ENCODE measurements at regions not wholly inside any gene's neighbourhood (a gene's known extent, or its start where the extent isn't known, plus 50 kb on each side); places are given as distances from the start of the nearest gene placed in this dataset.
"Not testable (repeated sequence)": the region's sequence is repeated elsewhere in the genome, so short reads cannot be mapped to it uniquely, and the experiment has no call there.

GRCh38 chr20:1845163-1845523 is 50.1 kb upstream of the SIRPA start:
- FAIRE-seq = no peak

DNA sequence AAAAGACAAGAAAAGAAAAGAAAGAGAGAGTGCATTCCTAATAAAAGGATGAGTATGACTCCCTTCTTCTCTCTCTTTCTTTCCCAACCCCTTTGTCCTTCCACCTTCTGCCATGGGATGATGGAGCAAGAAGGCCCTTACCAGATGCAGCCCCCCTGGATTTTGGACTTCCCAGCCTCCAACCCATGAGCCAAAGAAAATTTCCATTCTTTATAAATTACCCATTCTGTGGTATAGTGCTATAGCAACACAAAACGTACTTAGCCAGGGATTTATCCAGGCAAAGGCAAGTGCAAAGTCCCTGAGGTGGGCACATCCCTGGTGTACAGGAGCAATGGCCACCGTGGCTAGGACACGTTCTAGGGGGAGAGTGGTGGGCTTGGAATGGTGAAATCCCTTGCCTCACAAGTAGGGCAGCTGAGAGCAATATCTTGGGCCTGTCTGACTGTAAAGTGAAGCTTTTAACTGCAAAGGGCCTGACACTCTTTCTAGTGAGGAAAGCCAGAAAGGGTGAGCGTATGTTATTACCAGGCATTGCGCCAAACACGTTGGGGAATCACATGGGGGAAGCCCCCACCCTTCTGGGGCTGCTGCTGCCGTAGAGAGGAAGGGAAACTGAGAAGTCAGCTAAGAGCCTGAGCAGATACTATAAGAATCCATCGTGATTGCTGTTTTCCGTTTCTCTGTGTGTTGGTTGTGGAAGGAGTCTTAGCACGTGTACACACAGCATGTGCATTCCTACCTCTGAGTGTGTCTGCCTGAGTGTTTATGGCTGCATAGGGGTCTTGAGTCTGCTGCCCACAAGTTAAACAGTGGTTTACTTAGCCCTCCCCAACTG is 50.7 kb upstream of the SIRPA start:
- FAIRE-seq (no peak), DNase-seq (ENCODE audit: low spot score) (no peak)

More at GRCh38 chr20:1845163-1845523, 50.1 kb upstream of the SIRPA start:
- no peak for DNase-seq (ENCODE audit: low spot score)

GRCh38 chr20:1842281-1842680 is 52.9 kb upstream of the SIRPA start:
- FAIRE-seq = no peak

GRCh38 chr20:1841554-1842140 is 53.6 kb upstream of the SIRPA start:
- no peak for DNase-seq (ENCODE audit: low spot score)
- FAIRE-seq = no peak

More at GRCh38 chr20:1842281-1842680, 52.9 kb upstream of the SIRPA start:
- DNase-seq (ENCODE audit: low spot score) = no peak

GRCh38 chr20:1840817-1841553 is 54.2 kb upstream of the SIRPA start:
- no peak for FAIRE-seq
- no peak for DNase-seq (ENCODE audit: low spot score)

GRCh38 chr20:1839376-1840317 is 55.6 kb upstream of the SIRPA start:
- DNase-seq (ENCODE audit: low spot score); FAIRE-seq: not testable (repeated sequence)

- FAIRE-seq = no peak
- DNase-seq (ENCODE audit: low spot score) = no peak
These were observed 56.5 kb upstream of the SIRPA start for GRCh38 chr20:1838556-1839279.

DNA sequence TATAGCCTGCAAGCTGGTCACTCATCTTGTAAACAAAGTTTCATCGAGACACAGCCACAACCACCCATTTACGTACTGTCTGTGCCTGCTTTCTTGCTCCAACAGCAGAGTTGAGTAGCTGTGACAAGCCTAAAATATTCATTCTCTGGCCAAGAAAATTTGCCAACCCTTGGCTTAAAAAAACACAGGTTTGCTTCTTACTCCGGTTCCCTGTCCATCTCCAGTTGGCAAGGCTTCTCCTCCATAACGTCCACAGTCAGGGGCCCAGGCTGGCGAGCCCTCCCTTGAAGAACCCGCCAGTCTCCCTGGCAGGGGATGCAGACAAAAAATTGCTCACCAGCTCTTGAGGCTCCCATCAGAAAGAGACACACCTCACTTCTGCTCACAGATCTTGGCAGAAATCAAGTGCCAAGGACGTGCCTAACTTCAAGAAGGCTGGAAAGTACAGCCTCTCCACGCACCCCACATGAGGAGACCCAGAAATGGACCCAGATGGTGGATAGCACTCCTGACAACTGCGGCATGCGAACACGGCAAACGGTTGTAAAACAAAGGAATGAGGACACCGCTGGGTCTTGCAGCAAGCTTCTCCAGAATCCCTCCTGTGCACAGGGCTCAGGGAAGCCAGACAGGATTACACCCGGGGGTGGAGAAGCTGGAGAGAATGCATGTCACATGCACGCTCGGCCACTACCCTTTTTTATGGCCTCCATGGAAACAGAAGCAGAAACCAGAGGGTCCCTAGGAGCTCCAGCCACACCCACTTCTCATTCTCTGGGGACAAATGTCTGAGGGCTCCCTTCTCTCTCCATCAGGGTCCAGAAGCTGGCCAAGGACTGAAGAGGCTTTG is 59.8 kb upstream of the SIRPA start:
- DNase-seq (ENCODE audit: low spot score) = no peak
- no peak for FAIRE-seq

GRCh38 chr20:1833728-1834726 is 61.2 kb upstream of the SIRPA start:
- no peak for FAIRE-seq

DNA sequence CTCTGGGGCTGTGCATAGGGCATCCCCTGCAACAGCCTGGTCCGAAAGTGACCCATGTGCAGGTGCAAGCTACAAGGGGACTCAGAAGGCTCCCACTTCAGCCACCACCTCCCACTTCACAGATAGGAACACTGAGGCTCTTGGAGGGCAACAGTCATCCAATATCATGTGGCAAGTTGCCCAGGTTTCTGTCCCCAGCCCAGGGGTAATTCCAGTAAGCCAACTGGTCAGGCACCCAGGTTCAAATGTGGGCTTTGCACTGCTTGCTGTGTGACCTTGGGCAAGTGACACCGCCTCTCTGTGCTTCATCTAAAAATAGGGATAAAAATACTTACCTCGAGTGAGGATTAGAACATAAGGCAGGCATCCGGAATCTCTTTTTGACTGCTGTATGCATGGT is 62.0 kb upstream of the SIRPA start:
- no peak for DNase-seq (ENCODE audit: low spot score)
- no peak for FAIRE-seq

More at GRCh38 chr20:1833728-1834726, 61.2 kb upstream of the SIRPA start:
- DNase-seq (ENCODE audit: low spot score) = no peak

GRCh38 chr20:1832634-1833033 is 62.6 kb upstream of the SIRPA start:
- DNase-seq (ENCODE audit: low spot score) (no peak), FAIRE-seq (no peak)

DNA sequence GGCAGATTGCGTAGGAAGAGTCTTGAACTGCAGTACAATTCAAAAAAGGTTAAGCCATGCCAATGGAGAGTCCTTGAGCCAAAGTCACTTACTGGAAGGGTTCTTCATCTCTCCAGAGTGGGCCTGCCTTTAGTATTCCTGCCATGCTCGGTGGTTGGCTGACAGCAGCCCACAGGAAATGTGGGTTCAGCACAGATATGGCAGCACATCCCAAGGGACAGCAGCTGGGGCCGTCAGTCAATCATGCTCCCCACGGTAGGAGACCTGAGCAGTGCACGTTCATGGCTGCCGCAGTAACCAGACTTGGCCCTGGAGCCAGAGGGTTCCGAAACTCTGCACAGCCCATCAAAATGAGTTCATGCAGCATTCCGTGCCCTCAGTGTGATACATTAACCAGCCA is 63.6 kb upstream of the SIRPA start:
- FAIRE-seq (no peak), DNase-seq (ENCODE audit: low spot score) (no peak)

DNA sequence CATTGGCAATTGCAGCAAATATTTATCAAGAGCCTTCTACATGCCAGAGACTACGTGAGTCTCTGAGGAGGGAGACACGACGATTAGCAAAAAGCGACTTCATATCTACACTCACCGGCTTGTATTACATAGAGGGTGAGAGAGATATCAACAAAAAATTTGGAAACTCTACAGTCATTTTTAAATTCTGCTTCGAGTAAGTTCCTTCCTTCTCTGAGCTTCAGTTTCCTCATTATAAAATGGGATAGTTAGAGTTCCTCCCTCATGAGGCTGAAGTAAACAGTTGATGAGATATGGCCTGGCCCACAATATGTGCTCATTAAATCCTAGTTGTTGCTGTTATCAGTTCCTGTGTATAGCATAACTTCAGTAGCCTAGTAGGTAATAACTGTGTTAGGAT is 64.1 kb upstream of the SIRPA start:
- no peak for FAIRE-seq
- no peak for DNase-seq (ENCODE audit: low spot score)

- FAIRE-seq (peak; percentile 91), DNase-seq (ENCODE audit: low spot score) (peak; percentile 92)
These were observed 65.0 kb upstream of the SIRPA start for GRCh38 chr20:1830240-1830639.

GRCh38 chr20:1829531-1829930 is 65.7 kb upstream of the SIRPA start:
- FAIRE-seq = no peak
- DNase-seq (ENCODE audit: low spot score) = no peak

DNA sequence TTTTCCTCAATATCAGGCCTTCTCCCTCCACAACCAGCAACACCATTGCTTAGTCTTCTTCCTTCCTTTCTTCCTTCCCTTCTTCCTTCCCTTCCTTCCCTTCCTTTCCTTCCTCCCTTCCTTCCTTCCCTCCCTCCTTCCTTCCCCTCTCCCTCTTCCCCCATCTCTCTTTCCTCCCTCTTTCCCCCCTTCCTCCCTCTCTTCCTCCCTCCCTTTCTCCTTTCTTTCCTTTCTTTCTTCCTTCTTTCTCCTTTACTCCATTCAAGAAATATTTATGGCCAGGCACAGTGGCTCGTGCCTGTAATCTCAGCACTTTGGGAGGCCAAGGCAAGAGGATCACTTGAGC is 66.4 kb upstream of the SIRPA start:
- DNase-seq (ENCODE audit: low spot score) = no peak
- FAIRE-seq = no peak

DNA sequence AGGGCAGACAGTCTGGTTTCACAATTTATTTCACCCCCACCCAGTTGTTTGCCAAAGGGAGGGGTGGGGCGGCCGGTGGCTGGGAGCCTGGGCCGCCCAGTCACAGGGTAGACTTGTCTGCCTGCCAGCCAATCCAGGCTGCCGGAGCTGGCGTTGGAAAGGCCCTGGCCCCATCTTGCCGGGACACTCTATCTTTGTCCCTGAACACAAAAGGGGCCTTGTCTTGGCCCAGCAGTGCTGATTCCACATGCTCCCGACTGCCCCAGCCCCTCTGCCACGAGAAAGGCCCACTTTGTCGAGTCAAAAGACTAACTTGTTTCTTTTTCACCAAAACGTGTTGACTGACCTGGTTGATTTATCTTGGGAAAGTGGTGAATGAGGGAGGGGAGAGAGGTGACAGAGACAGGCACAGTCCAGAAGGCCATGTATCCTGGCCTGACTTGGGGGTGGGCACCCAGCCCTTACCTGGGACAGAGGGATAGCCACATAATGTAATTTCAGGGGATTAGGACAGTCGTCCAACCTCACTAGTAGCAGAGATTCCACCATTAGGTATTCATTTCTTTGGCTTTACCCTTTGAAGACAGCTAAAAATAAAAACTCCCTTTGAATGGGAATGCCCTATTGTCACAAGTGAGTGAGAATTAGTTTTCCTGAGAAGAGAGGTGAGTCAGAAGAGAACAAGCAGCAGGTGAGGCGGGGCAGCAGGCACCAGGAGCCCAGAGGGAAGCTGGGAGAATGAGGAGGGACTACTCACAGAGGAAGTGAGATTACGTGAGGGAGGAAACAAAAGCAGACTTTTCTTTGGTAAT is 67.0 kb upstream of the SIRPA start:
- FAIRE-seq (peak; percentile 85), DNase-seq (ENCODE audit: low spot score) (peak; percentile 75)

Data from RCC 7860 (cell line).